PC-3 (cell line): ENCODE measurements at regions not wholly inside any gene's neighbourhood (a gene's known extent, or its start where the extent isn't known, plus 50 kb on each side); places are given as distances from the start of the nearest gene placed in this dataset.

Source experiments
- ATAC-seq: fragments of 200-7000 bp; cut with Tn5 transposase; 2 replicates; pipeline ENCODE4 v1.9.1; 2020; ENCODE audit warnings: mild to moderate bottlenecking, moderate library complexity
- BruUV-seq: library from RNA; stranded (reverse); fragments of 400-500 nt; replicated peaks from 2 replicates; lab custom pipeline; 2021; lab: Mats Ljungman, UMichigan
- CTCF ChIA-PET: fragments of 300-600 bp; sonication (Branson Sonifier 250); formaldehyde crosslinking; loops from one replicate; lab custom pipeline; 2022; ENCODE audit warnings: antibody characterized with exemption; lab: Charles Lee
- POLR2A ChIA-PET: fragments of 300-600 bp; sonication (Branson Sonifier 250); formaldehyde crosslinking; loops from one replicate; lab custom pipeline; 2022; ENCODE audit warnings: antibody characterized with exemption; ENCODE audit not compliant: unreplicated experiment; lab: Charles Lee
- DNase-seq: peaks from one replicate; pipeline ENCODE4 v3.0.0-alpha.2; 2015
- H2AFZ ChIP-seq: fragments of 300-600 bp; sonication (generic); 2 replicates; pipeline ENCODE4 v1.6.0; 2016; ENCODE audit warnings: antibody characterized with exemption, low read length
- H3F3A ChIP-seq: fragments of 300-600 bp; sonication (generic); one replicate; pipeline ENCODE4 v1.6.0; 2017; ENCODE audit warnings: antibody characterized with exemption, low read length, control low read depth, mild to moderate bottlenecking; ENCODE audit not compliant: unreplicated experiment
- H3K27ac ChIP-seq: fragments of 300-600 bp; sonication (generic); 2 replicates; pipeline ENCODE4 v1.5.1; 2016; ENCODE audit warnings: mild to moderate bottlenecking, low read length
- H3K27me3 ChIP-seq: fragments of 300-600 bp; sonication (generic); 2 replicates; pipeline ENCODE4 v1.6.1; 2016; ENCODE audit warnings: low read length, mixed read lengths
- H3K36me3 ChIP-seq: fragments of 300-600 bp; sonication (generic); 2 replicates; pipeline ENCODE4 v1.6.1; 2016; ENCODE audit warnings: low read depth, mixed run types, low read length, mixed read lengths
- H3K4me1 ChIP-seq: fragments of 300-600 bp; sonication (generic); 2 replicates; pipeline ENCODE4 v1.5.1; 2016; ENCODE audit warnings: low read length; ENCODE audit not compliant: insufficient read depth
- H3K4me2 ChIP-seq: fragments of 300-600 bp; sonication (generic); 2 replicates; pipeline ENCODE4 v1.6.0; 2016; ENCODE audit warnings: low read length
- H3K4me3 ChIP-seq: fragments of 300-600 bp; sonication (generic); 2 replicates; pipeline ENCODE4 v1.5.1; 2016; ENCODE audit warnings: mild to moderate bottlenecking, low read length, mixed read lengths
- H3K79me2 ChIP-seq: fragments of 300-600 bp; sonication (generic); 2 replicates; pipeline ENCODE4 v1.6.1; 2017; ENCODE audit warnings: low read length, mixed read lengths
- H3K9ac ChIP-seq: fragments of 300-600 bp; sonication (generic); 2 replicates; pipeline ENCODE4 v1.6.0; 2016; ENCODE audit warnings: mild to moderate bottlenecking, low read length
- H3K9me2 ChIP-seq: fragments of 300-600 bp; sonication (generic); replicated peaks from 2 replicates; pipeline ENCODE4 v1.6.1; 2016; ENCODE audit warnings: mixed run types, low read length, mixed read lengths
- H3K9me3 ChIP-seq: fragments of 300-600 bp; sonication (generic); 2 replicates; pipeline ENCODE4 v1.6.1; 2016; ENCODE audit warnings: low read length, mixed read lengths
- H4K20me1 ChIP-seq: fragments of 300-600 bp; sonication (generic); 2 replicates; pipeline ENCODE4 v1.6.1; 2016; ENCODE audit warnings: low read length, mixed read lengths
- EZH2 ChIP-seq: fragments of 300-600 bp; sonication (generic); IDR thresholded peaks from one replicate; pipeline ENCODE4 v1.6.1; 2017; ENCODE audit warnings: antibody characterized with exemption, mild to moderate bottlenecking, low read length; ENCODE audit not compliant: unreplicated experiment
- EZH2phosphoT487 ChIP-seq: fragments of 300-600 bp; sonication (generic); IDR thresholded peaks from 2 replicates; pipeline ENCODE4 v1.6.1; 2018; ENCODE audit warnings: mild to moderate bottlenecking, antibody characterized with exemption, low read length, borderline replicate concordance
- intact Hi-C: fragments of 100-400 bp; cut with micrococcal nuclease; formaldehyde crosslinking; loops from 2 replicates; pipeline ENCODE4 v1.9.0; 2023
- TF ChIP-seq, protein P1 (sequence below): fragments of 300-600 bp; sonication (generic); conservative IDR thresholded peaks from 2 replicates; pipeline ENCODE4 v1.5.1; 2017; ENCODE audit warnings: antibody characterized with exemption, low read depth, mild to moderate bottlenecking, low read length

DNA sequence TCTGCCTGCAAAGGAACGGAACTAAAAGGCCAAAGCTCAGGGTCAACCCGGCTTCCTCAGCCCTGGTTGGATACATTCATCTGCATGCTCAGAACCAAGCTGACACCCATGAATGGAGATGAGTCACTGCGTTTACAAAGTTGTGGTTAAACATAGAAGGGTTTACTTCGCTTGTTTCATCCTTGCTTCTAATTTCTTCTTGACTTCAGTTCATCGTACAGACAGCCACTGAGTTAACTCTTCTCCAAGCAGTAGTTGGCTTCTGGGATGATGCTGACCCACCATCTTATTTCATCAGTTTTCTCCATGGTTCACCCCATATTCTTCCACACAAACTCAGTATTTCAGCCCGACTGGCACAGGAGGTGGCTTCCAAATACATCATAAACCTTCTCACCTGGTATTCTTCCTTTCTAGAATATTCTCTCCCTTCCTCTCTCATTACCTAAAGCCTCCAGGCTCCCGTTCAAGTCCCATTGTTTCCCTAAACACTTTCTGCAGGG, 166.3 kb upstream of the RNF32 start:
- Histone ChIP-seq H3K79me2 (no peaks in the 10 kb centered on the region), H3K36me3 (no peaks in the 10 kb centered on the region), H3K27me3 (no peaks in the 10 kb centered on the region), H3K4me3 (no peak overlapping the region), H2AFZ (no peak overlapping the region), H3K4me2 (peak overlapping the region; percentile 41), H4K20me1 (no peaks in the 10 kb centered on the region), H3K27ac (no peak overlapping the region), H3K9me3 (no peaks in the 10 kb centered on the region), H3F3A (no peaks in the 10 kb centered on the region), H3K9ac (no peak overlapping the region), H3K9me2 (no peaks in the 10 kb centered on the region), H3K4me1 (peaks cover 12% of the 10 kb centered on the region)
- POLR2A ChIA-PET = no interaction called here
- ATAC-seq = peak; percentile 96
- CTCF ChIA-PET = no interaction called here
- no TSS peak for BruUV-seq
- TF ChIP-seq, protein P1, sequence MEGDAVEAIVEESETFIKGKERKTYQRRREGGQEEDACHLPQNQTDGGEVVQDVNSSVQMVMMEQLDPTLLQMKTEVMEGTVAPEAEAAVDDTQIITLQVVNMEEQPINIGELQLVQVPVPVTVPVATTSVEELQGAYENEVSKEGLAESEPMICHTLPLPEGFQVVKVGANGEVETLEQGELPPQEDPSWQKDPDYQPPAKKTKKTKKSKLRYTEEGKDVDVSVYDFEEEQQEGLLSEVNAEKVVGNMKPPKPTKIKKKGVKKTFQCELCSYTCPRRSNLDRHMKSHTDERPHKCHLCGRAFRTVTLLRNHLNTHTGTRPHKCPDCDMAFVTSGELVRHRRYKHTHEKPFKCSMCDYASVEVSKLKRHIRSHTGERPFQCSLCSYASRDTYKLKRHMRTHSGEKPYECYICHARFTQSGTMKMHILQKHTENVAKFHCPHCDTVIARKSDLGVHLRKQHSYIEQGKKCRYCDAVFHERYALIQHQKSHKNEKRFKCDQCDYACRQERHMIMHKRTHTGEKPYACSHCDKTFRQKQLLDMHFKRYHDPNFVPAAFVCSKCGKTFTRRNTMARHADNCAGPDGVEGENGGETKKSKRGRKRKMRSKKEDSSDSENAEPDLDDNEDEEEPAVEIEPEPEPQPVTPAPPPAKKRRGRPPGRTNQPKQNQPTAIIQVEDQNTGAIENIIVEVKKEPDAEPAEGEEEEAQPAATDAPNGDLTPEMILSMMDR = no peak
- TF ChIP-seq EZH2 = no peak
- no peak for TF ChIP-seq EZH2phosphoT487
- intact Hi-C loops = loop anchor here (5.0 to 10.0 kb wide), 3 partner anchors 317 to 509 kb away; no protein-coding TSS in a partner anchor
- DNase-seq = peak; percentile 79

DNA sequence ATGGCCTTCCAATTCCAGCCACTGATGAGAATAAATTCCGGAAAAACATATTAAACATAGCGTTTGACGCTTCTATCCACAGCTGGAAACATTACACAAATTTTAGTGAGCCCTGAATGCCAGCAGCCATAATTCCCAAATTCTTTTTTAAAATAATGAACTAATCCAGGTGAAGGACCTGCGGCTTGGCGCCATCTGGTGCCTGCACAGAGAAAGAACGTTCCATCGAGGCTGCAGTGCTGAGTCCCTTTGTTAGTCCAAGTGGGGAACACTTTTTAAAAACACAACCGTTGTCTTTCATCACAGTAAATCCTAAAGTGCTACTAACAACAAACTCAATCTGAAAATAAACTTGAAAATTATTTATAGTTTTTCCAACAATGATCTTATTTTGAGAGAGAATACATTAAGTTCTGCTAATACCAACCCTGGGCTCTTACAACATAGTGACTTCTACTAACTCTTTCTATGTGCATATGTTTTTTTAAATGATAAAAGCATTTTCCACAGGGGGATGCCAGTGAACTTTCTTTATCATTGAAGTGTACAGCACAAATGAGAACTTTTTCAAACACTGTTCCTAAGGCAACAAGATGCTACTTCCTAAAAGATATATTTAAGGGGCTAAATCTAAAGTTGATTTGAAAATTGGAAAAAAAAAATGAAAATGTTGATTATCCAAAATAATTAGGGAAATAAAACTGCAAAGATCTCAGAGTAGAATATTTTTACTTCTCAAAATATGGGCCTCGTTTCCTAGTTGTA, 166.9 kb upstream of the RNF32 start:
- Histone ChIP-seq H2AFZ (no peak overlapping the region), H3K27ac (no peak overlapping the region), H3K79me2 (no peaks in the 10 kb centered on the region), H3K4me3 (no peak overlapping the region), H4K20me1 (no peaks in the 10 kb centered on the region), H3K27me3 (no peaks in the 10 kb centered on the region), H3K4me1 (peaks cover 12% of the 10 kb centered on the region), H3K9ac (no peak overlapping the region), H3F3A (no peaks in the 10 kb centered on the region), H3K9me3 (no peaks in the 10 kb centered on the region), H3K4me2 (no peak overlapping the region), H3K36me3 (no peaks in the 10 kb centered on the region), H3K9me2 (no peaks in the 10 kb centered on the region)
- DNase-seq (peak; percentile 52), ATAC-seq (peak; percentile 65)
- ChIA-PET CTCF (no interaction called here), POLR2A (no interaction called here)
- TF ChIP-seq, protein P1 = peak; percentile 88
- TF ChIP-seq EZH2 = no peak
- intact Hi-C loops = loop anchor here (2.0 to 10.0 kb wide), 5 partner anchors 291 to 669 kb away; no protein-coding TSS in a partner anchor
- no TSS peak for BruUV-seq

DNA sequence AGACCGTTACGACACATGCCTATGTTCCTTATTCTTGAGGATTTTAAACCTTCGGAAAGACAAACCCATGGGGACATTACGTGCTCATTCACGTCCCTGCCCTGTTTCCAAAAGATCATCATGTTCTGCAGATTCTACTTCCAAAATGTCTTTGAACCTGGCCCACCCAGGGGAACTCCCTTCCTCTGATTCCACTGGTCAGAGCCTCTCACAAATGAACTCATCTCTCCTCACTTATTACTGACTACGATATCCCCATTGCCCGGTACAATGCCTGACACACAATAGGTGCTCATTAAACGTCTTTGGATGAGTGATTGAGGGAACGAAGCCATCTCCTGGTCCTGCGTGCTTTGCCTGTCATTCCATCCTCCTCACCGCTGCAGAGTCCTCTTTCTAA, 168.3 kb upstream of the RNF32 start:
- H3K36me3 ChIP-seq = no peaks in the 10 kb centered on the region
- ChIA-PET POLR2A (no interaction called here), CTCF (no interaction called here)
- BruUV-seq = no TSS peak
- no peak overlapping the region for H3K9ac ChIP-seq
- H3K9me2 ChIP-seq = no peaks in the 10 kb centered on the region
- no peaks in the 10 kb centered on the region for H3F3A ChIP-seq
- intact Hi-C loops = loop anchor here (2.0 to 10.0 kb wide), 5 partner anchors 293 to 667 kb away; no protein-coding TSS in a partner anchor
- H3K4me1 ChIP-seq = peaks cover 12% of the 10 kb centered on the region
- H3K4me2 ChIP-seq = no peak overlapping the region
- peaks cover 5% of the 10 kb centered on the region; the same call in 1 of the 2 replicates for H3K27me3 ChIP-seq
- H3K4me3 ChIP-seq = no peak overlapping the region
- no peaks in the 10 kb centered on the region for H3K9me3 ChIP-seq
- H4K20me1 ChIP-seq = no peaks in the 10 kb centered on the region
- TF ChIP-seq EZH2 = no peak
- TF ChIP-seq EZH2phosphoT487 = no peak
- TF ChIP-seq, protein P1 = no peak
- H3K79me2 ChIP-seq = no peaks in the 10 kb centered on the region
- no peak overlapping the region for H2AFZ ChIP-seq
- no peak for ATAC-seq
- no peak for DNase-seq
- H3K27ac ChIP-seq = no peak overlapping the region
